B cell (primary cell): ENCODE measurements at regions not wholly inside any gene's neighbourhood (a gene's known extent, or its start where the extent isn't known, plus 50 kb on each side); places are given as distances from the start of the nearest gene placed in this dataset.

Experiments
- ATAC-seq: fragments of 200-7000 bp; cut with Tn5 transposase; one replicate; pipeline ENCODE4 v1.10.0; 2021; ENCODE audit warnings: low read depth, mild to moderate bottlenecking, moderate number of reproducible peaks, moderate library complexity
- CTCF ChIA-PET: fragments of 350-600 bp; sonication (Branson Sonifier 250); formaldehyde crosslinking; loops from one replicate; lab custom pipeline; 2021; ENCODE audit warnings: antibody characterized with exemption, inconsistent platforms; lab: Charles Lee
- POLR2A ChIA-PET: fragments of 350-600 bp; sonication (Branson Sonifier 250); formaldehyde crosslinking; loops from one replicate; lab custom pipeline; 2021; ENCODE audit warnings: antibody characterized with exemption; lab: Charles Lee
- DNase-seq: peaks from one replicate; pipeline ENCODE4 v3.0.0; 2013
- H2AFZ ChIP-seq: 2 replicates; pipeline ENCODE4 v1.6.1; 2012; ENCODE audit warnings: mild to moderate bottlenecking, low read depth, low read length; ENCODE audit not compliant: insufficient read depth, poor library complexity, severe bottlenecking
- H3K27ac ChIP-seq, 2 donors: 1 replicate in 1 of 2; 2 replicates in 1 of 2; pipeline ENCODE4 v1.5.1; 2012 to 2013; ENCODE audit warnings: low read length in 2 of 2, mild to moderate bottlenecking in 2 of 2, moderate library complexity in 1 of 2
- H3K27me3 ChIP-seq, 4 experiments: fragments of 200-600 bp in 1 of 4; sonication (generic) in 1 of 4; replicated peaks in 1 of 4; 1 replicate in 2 of 4; 2 replicates in 2 of 4; pipeline versions ENCODE4 v1.6.1 to v1.7.0; 2013 to 2016; ENCODE audit warnings: low read length in 3 of 4, mild to moderate bottlenecking in 2 of 4, mixed read lengths in 1 of 4, moderate library complexity in 1 of 4; ENCODE audit not compliant: insufficient read depth in 4 of 4, control insufficient read depth in 3 of 4; ENCODE audit errors: control extremely low read depth in 1 of 4
- H3K36me3 ChIP-seq, 2 experiments: replicated peaks in 1 of 2; 1 replicate in 1 of 2; 2 replicates in 1 of 2; pipeline versions ENCODE4 v1.6.1 to v1.7.1; 2013; ENCODE audit warnings: low read length in 1 of 2; ENCODE audit not compliant: insufficient read depth in 2 of 2, control insufficient read depth in 1 of 2; ENCODE audit errors: control extremely low read depth in 1 of 2, extremely low read depth in 1 of 2
- H3K4me1 ChIP-seq, 2 donors: fragments of 200-600 bp in 1 of 2; sonication (generic) in 1 of 2; 1 replicate in 1 of 2; 2 replicates in 1 of 2; pipeline versions ENCODE4 v1.5.1 to v1.6.1; 2013 to 2017; ENCODE audit warnings: low read length in 2 of 2; ENCODE audit not compliant: control insufficient read depth in 2 of 2, insufficient read depth in 2 of 2
- H3K4me2 ChIP-seq: replicated peaks from 2 replicates; pipeline ENCODE3; 2012; ENCODE audit warnings: mild to moderate bottlenecking, low read depth, low read length; ENCODE audit not compliant: poor library complexity, severe bottlenecking
- H3K4me3 ChIP-seq, 5 experiments: fragments of 200-600 bp in 1 of 5; sonication (generic) in 1 of 5; 1 replicate in 3 of 5; 2 replicates in 2 of 5; pipeline versions ENCODE4 v1.5.1 to v1.7.0; 2011 to 2016; ENCODE audit warnings: low read length in 4 of 5, mild to moderate bottlenecking in 4 of 5, low read depth in 2 of 5, control low read depth in 1 of 5, moderate library complexity in 1 of 5; ENCODE audit not compliant: insufficient read depth in 1 of 5; ENCODE audit errors: control extremely low read depth in 1 of 5, extremely low read depth in 1 of 5
- H3K79me2 ChIP-seq: fragments of 200-600 bp; sonication (generic); one replicate; pipeline ENCODE4 v1.6.0; 2016; ENCODE audit warnings: low read length; ENCODE audit not compliant: control insufficient read depth, insufficient read depth
- H3K9ac ChIP-seq: fragments of 200-600 bp; sonication (generic); 2 replicates; pipeline ENCODE4 v1.6.1; 2017; ENCODE audit warnings: mild to moderate bottlenecking, low read length, moderate library complexity
- H3K9me3 ChIP-seq, 3 donors: one replicate each; pipeline versions ENCODE4 v1.6.1 to v1.7.1; 2013; ENCODE audit warnings: low read length in 2 of 3; ENCODE audit not compliant: control insufficient read depth in 2 of 3, insufficient read depth in 1 of 3; ENCODE audit errors: control extremely low read depth in 1 of 3
- H4K20me1 ChIP-seq: 2 replicates; pipeline ENCODE4 v1.6.0; 2012; ENCODE audit warnings: mild to moderate bottlenecking, low read length; ENCODE audit not compliant: insufficient read depth, control insufficient read depth, poor library complexity, severe bottlenecking
- H3K27ac Mint-ChIP-seq: one replicate; pipeline ENCODE4 v1.8.0; 2021; ENCODE audit warnings: mixed read lengths
- H3K27me3 Mint-ChIP-seq: one replicate; pipeline ENCODE4 v1.8.0; 2021; ENCODE audit warnings: mixed read lengths
- H3K4me1 Mint-ChIP-seq: one replicate; pipeline ENCODE4 v1.8.0; 2021; ENCODE audit warnings: mixed read lengths
- H3K4me3 Mint-ChIP-seq: one replicate; pipeline ENCODE4 v1.8.0; 2021; ENCODE audit warnings: mixed read lengths
- H3K9me3 Mint-ChIP-seq: one replicate; pipeline ENCODE4 v1.8.0; 2022; ENCODE audit warnings: mixed read lengths; ENCODE audit not compliant: insufficient read depth
- EZH2 ChIP-seq: IDR thresholded peaks from 2 replicates; pipeline ENCODE4 v1.6.1; 2012; ENCODE audit warnings: borderline replicate concordance, low read depth, mild to moderate bottlenecking, moderate library complexity, low read length; ENCODE audit not compliant: insufficient read depth, poor library complexity, severe bottlenecking
- WGBS: methylation state at CpG from one replicate; pipeline ENCODE4 v1.1.5; 2013; ENCODE audit warnings: missing lambda C conversion rate; ENCODE audit not compliant: insufficient coverage; 5-methylcytosine and 5-hydroxymethylcytosine counted together
- intact Hi-C: fragments of 100-400 bp; cut with micrococcal nuclease; formaldehyde crosslinking; loops from one replicate; pipeline ENCODE4 v1.10.0; 2022
- TF ChIP-seq, protein P1 (sequence below): fragments of 200-600 bp; IDR thresholded peaks from one replicate; pipeline ENCODE4 v1.8.0; 2022; ENCODE audit warnings: antibody characterized with exemption, mild to moderate bottlenecking

DNA sequence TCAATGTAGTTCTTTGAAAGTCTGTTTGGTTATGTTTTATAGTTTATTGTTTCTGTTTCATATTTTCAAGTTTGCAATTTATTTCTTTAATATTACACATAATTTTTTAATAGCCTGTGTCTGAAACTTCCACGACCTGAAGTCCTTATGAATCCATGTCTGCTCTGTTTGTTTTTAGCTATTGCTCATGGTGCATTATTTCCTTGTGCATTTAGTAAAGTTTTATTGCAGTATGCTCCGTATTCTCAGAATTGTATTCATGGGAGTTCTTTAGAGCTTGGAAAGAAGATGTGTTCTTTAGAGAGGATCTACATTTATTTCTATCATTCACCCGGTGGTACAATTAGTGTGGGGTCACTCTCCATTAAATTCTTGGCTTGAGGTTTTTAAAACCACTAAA lies 133.2 kb upstream of the NFIB start:
- peaks cover 3% of the 10 kb centered on the region for H3K9me3 Mint-ChIP-seq
- whole genome bisulfite sequencing, result no CpG with 5 or more reads among the region's 3 CpGs
- no peaks in the 10 kb centered on the region for H3K9me3 ChIP-seq
- CTCF ChIA-PET, result interaction anchor here (0.8 kb wide), 1 partner anchor 15 kb away, joined by 3 read pairs; no protein-coding TSS in a partner anchor
- ATAC-seq (no peak), DNase-seq (no peak)
- no peak overlapping the region for H3K4me2 ChIP-seq
- H3K27me3 Mint-ChIP-seq, result no peaks in the 10 kb centered on the region
- H3K36me3 ChIP-seq, result no peaks in the 10 kb centered on the region
- POLR2A ChIA-PET, result no interaction called here
- no peaks in the 10 kb centered on the region for H4K20me1 ChIP-seq
- no peak overlapping the region for H2AFZ ChIP-seq
- peaks cover 0 to 3% (median 0%) of the 10 kb centered on the region in 4 experiments for H3K27me3 ChIP-seq
- no peaks in the 10 kb centered on the region for H3K4me1 ChIP-seq
- no peak overlapping the region for H3K27ac Mint-ChIP-seq
- H3K4me3 Mint-ChIP-seq, result no peak overlapping the region
- no peaks in the 10 kb centered on the region for H3K4me1 Mint-ChIP-seq
- intact Hi-C loops, result no loop called here
- H3K4me3 ChIP-seq, result no peak overlapping the region
- no peak overlapping the region for H3K9ac ChIP-seq
- H3K79me2 ChIP-seq, result no peaks in the 10 kb centered on the region
- TF ChIP-seq, protein P1, sequence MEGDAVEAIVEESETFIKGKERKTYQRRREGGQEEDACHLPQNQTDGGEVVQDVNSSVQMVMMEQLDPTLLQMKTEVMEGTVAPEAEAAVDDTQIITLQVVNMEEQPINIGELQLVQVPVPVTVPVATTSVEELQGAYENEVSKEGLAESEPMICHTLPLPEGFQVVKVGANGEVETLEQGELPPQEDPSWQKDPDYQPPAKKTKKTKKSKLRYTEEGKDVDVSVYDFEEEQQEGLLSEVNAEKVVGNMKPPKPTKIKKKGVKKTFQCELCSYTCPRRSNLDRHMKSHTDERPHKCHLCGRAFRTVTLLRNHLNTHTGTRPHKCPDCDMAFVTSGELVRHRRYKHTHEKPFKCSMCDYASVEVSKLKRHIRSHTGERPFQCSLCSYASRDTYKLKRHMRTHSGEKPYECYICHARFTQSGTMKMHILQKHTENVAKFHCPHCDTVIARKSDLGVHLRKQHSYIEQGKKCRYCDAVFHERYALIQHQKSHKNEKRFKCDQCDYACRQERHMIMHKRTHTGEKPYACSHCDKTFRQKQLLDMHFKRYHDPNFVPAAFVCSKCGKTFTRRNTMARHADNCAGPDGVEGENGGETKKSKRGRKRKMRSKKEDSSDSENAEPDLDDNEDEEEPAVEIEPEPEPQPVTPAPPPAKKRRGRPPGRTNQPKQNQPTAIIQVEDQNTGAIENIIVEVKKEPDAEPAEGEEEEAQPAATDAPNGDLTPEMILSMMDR, result no peak
- TF ChIP-seq EZH2, result no peak
- no peak overlapping the region for H3K27ac ChIP-seq

DNA sequence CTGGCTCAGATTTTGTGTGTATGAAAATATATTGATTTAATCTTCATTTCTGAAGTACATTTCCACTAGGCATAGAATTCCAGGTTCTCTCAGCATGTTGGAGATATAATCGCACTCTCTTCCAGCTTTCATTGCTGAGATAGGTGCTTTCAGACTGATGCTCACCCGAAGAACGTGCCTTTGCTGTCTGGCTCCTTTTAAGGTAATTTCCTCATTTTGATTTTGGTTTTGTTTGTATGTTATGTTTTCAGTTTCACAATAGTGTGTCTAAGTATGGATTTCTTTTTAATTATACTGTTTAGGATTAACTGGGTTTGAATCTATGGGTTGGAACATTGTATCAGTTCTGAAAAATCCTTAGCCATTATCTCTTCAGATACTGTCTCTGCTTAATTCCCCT lies 132.0 kb upstream of the NFIB start:
- H3K27me3 ChIP-seq, result peaks cover 0 to 3% (median 0%) of the 10 kb centered on the region in 4 experiments
- no peak overlapping the region for H3K27ac ChIP-seq
- intact Hi-C loops, result no loop called here
- H3K9ac ChIP-seq, result no peak overlapping the region
- no peaks in the 10 kb centered on the region for H3K9me3 ChIP-seq
- Mint-ChIP-seq H3K4me3 (no peak overlapping the region), H3K27ac (no peak overlapping the region), H3K9me3 (peaks cover 3% of the 10 kb centered on the region), H3K4me1 (no peaks in the 10 kb centered on the region), H3K27me3 (no peaks in the 10 kb centered on the region)
- POLR2A ChIA-PET, result no interaction called here
- DNase-seq, result no peak
- no peak overlapping the region for H2AFZ ChIP-seq
- ATAC-seq, result no peak
- no peaks in the 10 kb centered on the region for H4K20me1 ChIP-seq
- CTCF ChIA-PET, result no interaction called here
- no peak overlapping the region for H3K4me2 ChIP-seq
- H3K36me3 ChIP-seq, result no peaks in the 10 kb centered on the region
- H3K4me3 ChIP-seq, result no peak overlapping the region
- no peaks in the 10 kb centered on the region for H3K79me2 ChIP-seq
- TF ChIP-seq, protein P1, result no peak
- TF ChIP-seq EZH2, result no peak
- WGBS, result 75% methylated on average over 3 of the region's 3 CpGs
- no peaks in the 10 kb centered on the region for H3K4me1 ChIP-seq
